ENCODE measurements at regions not wholly inside any gene's neighbourhood (a gene's known extent, or its start where the extent isn't known, plus 50 kb on each side); places are given as distances from the start of the nearest gene placed in this dataset.
A peak's percentile ranks its signal among the peaks of the same experiment; 100 is the strongest.

DNA sequence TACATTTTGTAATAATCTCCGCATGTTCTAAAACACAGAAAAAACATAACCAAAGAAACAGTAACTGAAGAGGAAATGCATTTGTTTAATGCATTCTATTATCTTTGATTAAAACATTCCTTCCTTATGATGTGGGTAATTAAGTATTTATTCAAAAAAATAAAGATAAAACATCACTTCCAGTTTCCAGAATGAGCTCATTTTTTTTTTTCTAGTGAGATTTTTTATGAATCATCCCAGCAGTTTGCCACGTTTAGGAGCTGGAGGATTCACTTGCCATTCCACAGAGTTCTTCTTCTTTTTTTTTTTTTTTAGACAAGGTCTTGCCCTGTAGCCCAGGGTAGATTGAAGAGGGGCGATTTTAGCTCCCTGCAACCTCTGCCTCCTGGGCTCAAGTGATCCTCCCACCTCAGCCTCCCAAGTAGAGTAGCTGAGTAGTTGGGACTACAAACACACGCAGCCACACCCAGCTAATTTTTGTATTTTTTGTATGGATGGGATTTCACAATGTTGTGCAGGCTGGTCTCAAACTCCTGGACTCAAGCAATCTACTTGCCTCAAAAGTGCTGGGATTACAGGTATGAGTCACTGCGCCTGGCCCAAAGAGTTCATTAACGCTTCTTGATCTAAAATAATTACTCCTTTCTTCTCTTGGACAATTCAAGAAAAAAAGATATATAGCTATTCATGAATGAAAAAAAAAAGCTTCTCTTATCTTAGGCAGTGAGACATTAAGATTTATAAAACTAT, 177.3 kb downstream of the DKK1 start:
- POLR2A ChIA-PET (ENCODE audit: unreplicated experiment): interaction anchor here (0.6 kb wide), 2 partner anchors 87 to 183 kb away, joined by 3 to 8 read pairs; no protein-coding TSS in a partner anchor
- no peaks in the 10 kb centered on the region for H3K9me1 ChIP-seq (ENCODE audit: insufficient read depth, low read length)
- H3K14ac ChIP-seq (replicated peaks; ENCODE audit: low read depth, low read length): peak overlapping the region; percentile 26; the same call in 1 of the 2 replicates
- TF ChIP-seq CEBPB (IDR thresholded peaks at IDR 0.05; ENCODE audit: low read depth, low read length) (peak; percentile 64; the same call in 1 of the 2 replicates), POLR2A (IDR thresholded peaks at IDR 0.05; ENCODE audit: low read depth, low read length) (no peak)
- no CpG with 5 or more reads among the region's 6 CpGs for WGBS, 2 experiments (ENCODE audit: extremely low coverage in 2 of 2, insufficient read length in 1 of 2)
- peak overlapping the region; percentile 61 for H2AK5ac ChIP-seq (ENCODE audit: low read depth, low read length)
- H3K4me1 ChIP-seq (ENCODE audit: control insufficient read depth, insufficient read depth, low read length): peaks cover 10% of the 10 kb centered on the region
- DNase-seq (peak; percentile 53), ATAC-seq (ENCODE audit: low read depth) (no peak; the same call in 1 of the 2 replicates)
- H3K9ac ChIP-seq (ENCODE audit: low read depth, low read length): no peak overlapping the region
- H3K27me3 ChIP-seq (ENCODE audit: control insufficient read depth, insufficient read depth, low read length): no peaks in the 10 kb centered on the region
- peak overlapping the region; percentile 87 for H4K5ac ChIP-seq (ENCODE audit: low read depth, low read length)
- H2AK9ac ChIP-seq (replicated peaks; ENCODE audit: low read depth, low read length, poor library complexity): no peak overlapping the region
- H3K9me3 ChIP-seq (ENCODE audit: control insufficient read depth, insufficient read depth, low read length): no peaks in the 10 kb centered on the region
- H3K27ac ChIP-seq (ENCODE audit: insufficient read depth, low read length): peak overlapping the region; percentile 60
- H2BK5ac ChIP-seq (ENCODE audit: low read depth, low read length, poor library complexity, severe bottlenecking): peak overlapping the region; percentile 55
- peak overlapping the region; percentile 86 for H2AFZ ChIP-seq (replicated peaks; ENCODE audit: low read length, poor library complexity)
- H3K4ac ChIP-seq (ENCODE audit: low read depth, low read length): peak overlapping the region; percentile 77
- CTCF ChIA-PET: interaction anchor here (0.6 to 1.4 kb wide), 5 partner anchors 61 to 331 kb away, joined by 3 to 10 read pairs (median 5); partner anchors contain the start of gene DKK1
- intact Hi-C loops (cut with micrococcal nuclease) (no loop called here), in situ Hi-C loops (cut with MboI; ENCODE audit: low sequenced_read_pairs) (loop anchor here (5.0 kb wide), 1 partner anchor 76 kb away; no protein-coding TSS in a partner anchor), dilution Hi-C loops (cut with HindIII; ENCODE audit: low sequenced_read_pairs, unreplicated experiment) (no loop called here)
- H4K20me1 ChIP-seq (ENCODE audit: insufficient read depth, low read length): no peaks in the 10 kb centered on the region
- H2BK15ac ChIP-seq (ENCODE audit: low read depth, low read length): peak overlapping the region; percentile 91
- BruUV-seq (replicated peaks): no TSS peak
- H4K91ac ChIP-seq (ENCODE audit: insufficient read depth, low read depth, low read length): peak overlapping the region; percentile 35
- H2BK20ac ChIP-seq (ENCODE audit: low read depth, low read length): peak overlapping the region; percentile 20
- H3K4me3 ChIP-seq (ENCODE audit: insufficient read depth, low read depth, low read length): no peak overlapping the region
- H3K36me3 ChIP-seq (ENCODE audit: control insufficient read depth, insufficient read depth, low read length): no peaks in the 10 kb centered on the region
- no peak overlapping the region for H3K56ac ChIP-seq (ENCODE audit: extremely low read depth, insufficient read depth, low read length)
- peaks cover 0 to 7% of the 10 kb centered on the region in 2 experiments; a peak in 2 of 4 replicates for H3K79me1 ChIP-seq (ENCODE audit: low read depth in 1 of 2, low read length in 2 of 2)
- no peak overlapping the region for H3K4me2 ChIP-seq (ENCODE audit: low read depth, low read length)
- peak overlapping the region; percentile 85 to 91; a peak in 3 of 4 replicates for H4K8ac ChIP-seq (ENCODE audit: low read depth in 2 of 2, low read length in 2 of 2)
- peak overlapping the region; percentile 48 for H2BK120ac ChIP-seq (ENCODE audit: low read depth, low read length)
- peak overlapping the region; percentile 93 for H3K18ac ChIP-seq (ENCODE audit: low read depth, low read length)
- no peak overlapping the region for H3K23ac ChIP-seq (ENCODE audit: low read depth, low read length)

All from IMR-90 (cell line).